ES-I3 (cell line): ENCODE measurements at regions not wholly inside any gene's neighbourhood (a gene's known extent, or its start where the extent isn't known, plus 50 kb on each side); places are given as distances from the start of the nearest gene placed in this dataset.

ENCODE experiments used
- H3K36me3 ChIP-seq: 2 replicates; pipeline ENCODE4 v1.6.1; 2013; ENCODE audit warnings: mild to moderate bottlenecking, low read length, control low read depth, moderate library complexity; ENCODE audit not compliant: insufficient read depth
- H3K4me1 ChIP-seq: 2 replicates; pipeline ENCODE4 v1.6.1; 2013; ENCODE audit warnings: mild to moderate bottlenecking, control low read depth, low read length; ENCODE audit not compliant: insufficient read depth
- H3K9ac ChIP-seq: 2 replicates; pipeline ENCODE4 v1.6.1; 2013; ENCODE audit warnings: low read depth, mild to moderate bottlenecking, low read length, moderate library complexity
- H3K9me3 ChIP-seq: 2 replicates; pipeline ENCODE4 v1.6.1; 2013; ENCODE audit warnings: mild to moderate bottlenecking, low read length, moderate library complexity; ENCODE audit not compliant: control insufficient read depth, insufficient read depth

GRCh38 chr14:97931273-97931672 lies 1134.1 kb downstream of the VRK1 start:
- H3K9ac ChIP-seq, result no peak overlapping the region
- H3K4me1 ChIP-seq, result no peaks in the 10 kb centered on the region
- no peaks in the 10 kb centered on the region for H3K9me3 ChIP-seq
- no peaks in the 10 kb centered on the region for H3K36me3 ChIP-seq

GRCh38 chr14:97942921-97943320 lies 1145.7 kb downstream of the VRK1 start:
- Histone ChIP-seq H3K9ac (no peak overlapping the region), H3K9me3 (no peaks in the 10 kb centered on the region), H3K36me3 (no peaks in the 10 kb centered on the region), H3K4me1 (peaks cover 5% of the 10 kb centered on the region; the same call in 1 of the 2 replicates)

GRCh38 chr14:97943619-97944018 lies 1146.4 kb downstream of the VRK1 start:
- Histone ChIP-seq H3K9me3 (no peaks in the 10 kb centered on the region), H3K36me3 (no peaks in the 10 kb centered on the region), H3K9ac (no peak overlapping the region), H3K4me1 (peaks cover 5% of the 10 kb centered on the region; the same call in 1 of the 2 replicates)

GRCh38 chr14:97944380-97944779 lies 1147.2 kb downstream of the VRK1 start:
- H3K36me3 ChIP-seq, result no peaks in the 10 kb centered on the region

GRCh38 chr14:97945631-97946030 lies 1148.4 kb downstream of the VRK1 start:
- H3K9me3 ChIP-seq, result no peaks in the 10 kb centered on the region
- no peaks in the 10 kb centered on the region for H3K36me3 ChIP-seq
- no peak overlapping the region for H3K9ac ChIP-seq
- peaks cover 5% of the 10 kb centered on the region; the same call in 1 of the 2 replicates for H3K4me1 ChIP-seq

More at GRCh38 chr14:97944380-97944779, 1147.2 kb downstream of the VRK1 start:
- no peak overlapping the region for H3K9ac ChIP-seq
- peaks cover 5% of the 10 kb centered on the region; the same call in 1 of the 2 replicates for H3K4me1 ChIP-seq
- H3K9me3 ChIP-seq, result no peaks in the 10 kb centered on the region

GRCh38 chr14:97946240-97946639 lies 1149.1 kb downstream of the VRK1 start:
- Histone ChIP-seq H3K9me3 (no peaks in the 10 kb centered on the region), H3K36me3 (no peaks in the 10 kb centered on the region), H3K4me1 (peaks cover 5% of the 10 kb centered on the region; the same call in 1 of the 2 replicates), H3K9ac (no peak overlapping the region)

GRCh38 chr14:97946641-97947040 lies 1149.5 kb downstream of the VRK1 start:
- Histone ChIP-seq H3K9ac (no peak overlapping the region), H3K36me3 (no peaks in the 10 kb centered on the region), H3K9me3 (no peaks in the 10 kb centered on the region), H3K4me1 (peaks cover 5% of the 10 kb centered on the region; the same call in 1 of the 2 replicates)

GRCh38 chr14:97948841-97949240 lies 1151.7 kb downstream of the VRK1 start:
- H3K4me1 ChIP-seq, result peaks cover 5% of the 10 kb centered on the region; the same call in 1 of the 2 replicates

GRCh38 chr14:97956581-97957340 lies 1159.6 kb downstream of the VRK1 start:
- H3K4me1 ChIP-seq, result no peaks in the 10 kb centered on the region
- no peaks in the 10 kb centered on the region for H3K9me3 ChIP-seq
- H3K9ac ChIP-seq, result no peak overlapping the region
- H3K36me3 ChIP-seq, result no peaks in the 10 kb centered on the region

More at GRCh38 chr14:97948841-97949240, 1151.7 kb downstream of the VRK1 start:
- Histone ChIP-seq H3K9ac (no peak overlapping the region), H3K9me3 (no peaks in the 10 kb centered on the region), H3K36me3 (no peaks in the 10 kb centered on the region)

- H3K9ac ChIP-seq, result no peak overlapping the region
- H3K9me3 ChIP-seq, result no peaks in the 10 kb centered on the region
- H3K4me1 ChIP-seq, result no peaks in the 10 kb centered on the region
- H3K36me3 ChIP-seq, result no peaks in the 10 kb centered on the region
These were observed 1162.1 kb downstream of the VRK1 start for GRCh38 chr14:97959251-97959650.

GRCh38 chr14:97960436-97960835 lies 1163.3 kb downstream of the VRK1 start:
- Histone ChIP-seq H3K36me3 (no peaks in the 10 kb centered on the region), H3K9me3 (no peaks in the 10 kb centered on the region), H3K4me1 (no peaks in the 10 kb centered on the region), H3K9ac (no peak overlapping the region)

GRCh38 chr14:97970222-97970621 lies 1173.0 kb downstream of the VRK1 start:
- no peak overlapping the region for H3K9ac ChIP-seq
- no peaks in the 10 kb centered on the region; the same call in 1 of the 2 replicates for H3K9me3 ChIP-seq
- no peaks in the 10 kb centered on the region for H3K36me3 ChIP-seq
- no peaks in the 10 kb centered on the region for H3K4me1 ChIP-seq

GRCh38 chr14:97975216-97975615 lies 1178.0 kb downstream of the VRK1 start:
- Histone ChIP-seq H3K36me3 (no peaks in the 10 kb centered on the region), H3K9me3 (no peaks in the 10 kb centered on the region), H3K4me1 (peaks cover 3% of the 10 kb centered on the region; the same call in 1 of the 2 replicates), H3K9ac (no peak overlapping the region)

- H3K36me3 ChIP-seq, result no peaks in the 10 kb centered on the region
- peaks cover 3% of the 10 kb centered on the region; the same call in 1 of the 2 replicates for H3K4me1 ChIP-seq
- H3K9me3 ChIP-seq, result no peaks in the 10 kb centered on the region
- H3K9ac ChIP-seq, result no peak overlapping the region
These were observed 1178.8 kb downstream of the VRK1 start for GRCh38 chr14:97975962-97976361.

- Histone ChIP-seq H3K4me1 (peaks cover 3% of the 10 kb centered on the region; the same call in 1 of the 2 replicates), H3K9ac (no peak overlapping the region), H3K9me3 (no peaks in the 10 kb centered on the region), H3K36me3 (no peaks in the 10 kb centered on the region)
These were observed 1179.7 kb downstream of the VRK1 start for GRCh38 chr14:97976861-97977260.
